GM18505 (cell line): ENCODE measurements at regions not wholly inside any gene's neighbourhood (a gene's known extent, or its start where the extent isn't known, plus 50 kb on each side); places are given as distances from the start of the nearest gene placed in this dataset.
"Not testable (repeated sequence)": the region's sequence is repeated elsewhere in the genome, so short reads cannot be mapped to it uniquely, and the experiment has no call there.

Source experiments
- ATAC-seq: cut with Tn5 transposase; IDR thresholded peaks from one replicate; pipeline ENCODE4 v1.9.1; 2021; ENCODE audit not compliant: unreplicated experiment
- POLR2A ChIP-seq: IDR thresholded peaks from 4 replicates; pipeline ENCODE4 v1.6.1; 2011; ENCODE audit warnings: borderline replicate concordance; ENCODE audit not compliant: insufficient read depth, insufficient read length; ENCODE audit errors: extremely low read depth

GRCh38 chr3:158026236-158026635 lies 80.0 kb downstream of the SHOX2 start:
- no peak for TF ChIP-seq POLR2A
- no peak for ATAC-seq

GRCh38 chr3:158019897-158020296 lies 86.3 kb downstream of the SHOX2 start:
- ATAC-seq = not testable (repeated sequence)

- no peak for ATAC-seq
- no peak for TF ChIP-seq POLR2A
These were observed 87.8 kb downstream of the SHOX2 start for GRCh38 chr3:158018462-158018861.

- no peak for TF ChIP-seq POLR2A
- no peak for ATAC-seq
These were observed 93.3 kb downstream of the SHOX2 start for GRCh38 chr3:158012901-158013300.

GRCh38 chr3:158005391-158006100 lies 100.7 kb downstream of the SHOX2 start:
- ATAC-seq = no peak
- TF ChIP-seq POLR2A = no peak

GRCh38 chr3:157999246-157999645 lies 107.0 kb downstream of the SHOX2 start:
- ATAC-seq = no peak
- TF ChIP-seq POLR2A = no peak

- no peak for TF ChIP-seq POLR2A
These were observed 123.9 kb downstream of the SHOX2 start for GRCh38 chr3:157982359-157982758.

GRCh38 chr3:157981819-157982218 lies 124.4 kb downstream of the SHOX2 start:
- ATAC-seq = no peak
- no peak for TF ChIP-seq POLR2A

More at GRCh38 chr3:157982359-157982758, 123.9 kb downstream of the SHOX2 start:
- no peak for ATAC-seq

GRCh38 chr3:157979022-157979421 lies 127.2 kb downstream of the SHOX2 start:
- ATAC-seq = no peak
- TF ChIP-seq POLR2A = no peak

- no peak for TF ChIP-seq POLR2A
- ATAC-seq = no peak
These were observed 144.6 kb downstream of the SHOX2 start for GRCh38 chr3:157961665-157962064.

- ATAC-seq = no peak
- no peak for TF ChIP-seq POLR2A
These were observed 147.8 kb downstream of the SHOX2 start for GRCh38 chr3:157958457-157958856.

GRCh38 chr3:157956850-157957249 lies 149.4 kb downstream of the SHOX2 start:
- ATAC-seq = no peak
- TF ChIP-seq POLR2A = no peak

- ATAC-seq = no peak
- TF ChIP-seq POLR2A = no peak
These were observed 150.0 kb downstream of the SHOX2 start for GRCh38 chr3:157956176-157956575.

GRCh38 chr3:157953565-157953964 lies 152.7 kb downstream of the SHOX2 start:
- TF ChIP-seq POLR2A = no peak
- no peak for ATAC-seq
